HG02642 (cell line): ENCODE measurements at regions not wholly inside any gene's neighbourhood (a gene's known extent, or its start where the extent isn't known, plus 50 kb on each side); places are given as distances from the start of the nearest gene placed in this dataset.
"Not testable (repeated sequence)": the region's sequence is repeated elsewhere in the genome, so short reads cannot be mapped to it uniquely, and the experiment has no call there.

Experiments used
- ATAC-seq: cut with Tn5 transposase; IDR thresholded peaks from one replicate; pipeline ENCODE4 v1.9.1; 2021; ENCODE audit warnings: mild to moderate bottlenecking; ENCODE audit not compliant: unreplicated experiment, poor library complexity

- peak; percentile 62 for ATAC-seq
Observed at GRCh38 chr6:12637960-12638641, 78.5 kb upstream of the PHACTR1 start.

DNA sequence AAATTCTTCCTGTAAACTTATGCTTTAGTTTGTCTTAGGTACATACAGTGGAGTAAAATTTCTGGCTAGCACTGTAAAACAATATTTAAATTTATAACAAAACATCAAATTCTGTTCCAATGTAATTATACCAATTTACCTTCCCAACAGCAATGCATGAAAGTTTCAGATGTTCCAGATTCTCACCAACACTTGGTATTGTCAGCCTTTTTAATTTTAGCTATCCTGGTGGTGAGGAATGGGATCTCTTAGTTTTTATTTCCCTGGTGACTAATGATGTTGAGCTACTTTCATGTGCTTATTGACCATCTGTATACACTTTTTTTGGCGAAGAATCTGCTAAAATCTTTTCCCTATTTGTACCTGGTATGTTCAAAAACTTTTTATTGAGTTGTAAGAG is 76.1 kb upstream of the PHACTR1 start:
- no peak for ATAC-seq

DNA sequence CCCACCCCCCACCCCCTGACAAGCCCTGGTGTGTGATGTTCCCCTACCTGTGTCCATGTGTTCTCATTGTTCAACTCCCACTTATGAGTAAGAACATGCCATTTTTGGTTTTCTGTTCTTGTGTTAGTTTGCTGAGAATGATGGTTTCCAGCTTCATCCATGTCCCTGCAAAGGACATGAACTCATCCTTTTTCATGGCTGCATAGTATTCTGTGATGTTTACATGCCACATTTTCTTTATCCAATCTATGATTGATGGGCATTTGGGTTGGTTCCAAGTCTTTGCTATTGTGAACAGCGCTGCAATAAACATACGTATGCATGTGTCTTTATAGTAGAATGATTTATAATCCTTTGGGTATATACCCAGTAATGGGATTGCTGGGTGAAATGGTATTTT is 74.8 kb upstream of the PHACTR1 start:
- not testable (repeated sequence) for ATAC-seq

DNA sequence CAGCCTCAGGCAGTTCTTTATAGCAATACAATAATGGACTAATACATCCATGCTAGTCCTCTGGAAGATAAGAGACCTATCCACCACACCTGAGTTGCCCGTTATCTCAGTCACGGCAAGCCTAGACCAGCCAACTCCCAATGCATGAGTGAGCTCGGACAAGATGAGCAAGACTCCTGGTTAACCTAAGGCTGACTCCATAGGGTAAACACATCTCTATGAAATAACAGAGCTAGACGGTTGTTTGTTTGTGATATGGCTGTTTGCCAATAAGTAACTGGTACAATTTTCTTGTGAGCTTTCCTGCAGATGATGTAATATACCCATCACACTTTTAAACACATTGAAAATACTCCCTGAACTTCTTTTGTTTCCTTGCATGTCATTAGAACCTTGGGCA is 70.6 kb upstream of the PHACTR1 start:
- ATAC-seq: no peak

DNA sequence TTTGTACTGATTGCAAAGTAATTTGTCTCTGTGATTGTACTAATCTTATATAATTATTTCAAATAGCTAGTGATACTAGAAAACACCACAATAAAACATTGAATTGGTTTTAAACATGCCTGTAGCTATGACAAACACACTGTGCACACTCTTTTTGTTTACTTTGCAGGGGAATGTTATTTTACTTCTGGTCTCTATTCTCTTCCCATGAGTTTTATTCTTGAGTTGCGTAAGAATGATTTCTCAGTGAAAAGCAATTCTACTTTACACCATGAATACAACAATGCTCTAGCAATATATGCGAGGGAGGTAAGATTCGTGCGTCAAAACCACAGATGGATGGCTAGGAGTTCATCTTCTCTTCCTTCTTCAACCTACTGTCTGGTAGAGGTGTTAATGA is 68.4 kb upstream of the PHACTR1 start:
- ATAC-seq: no peak

GRCh38 chr6:12649325-12649724 is 67.2 kb upstream of the PHACTR1 start:
- no peak for ATAC-seq

GRCh38 chr6:12653486-12653885 is 63.1 kb upstream of the PHACTR1 start:
- no peak for ATAC-seq

DNA sequence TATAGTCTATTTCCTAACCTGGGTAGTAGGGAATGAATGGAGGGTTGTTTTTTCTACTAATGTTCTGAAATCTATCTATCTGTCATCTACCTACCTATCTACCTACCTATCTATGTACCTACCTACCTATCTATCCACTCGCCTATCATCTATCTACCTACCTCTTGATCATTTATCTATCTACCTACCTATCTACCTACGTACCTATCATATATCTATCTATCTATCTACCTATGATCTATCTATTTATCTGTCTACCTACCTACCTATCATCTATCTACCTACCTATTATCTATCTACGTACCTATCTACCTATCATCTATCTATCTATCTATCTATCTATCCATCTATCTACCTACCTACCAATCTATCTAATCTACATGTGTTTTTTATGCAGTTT is 62.5 kb upstream of the PHACTR1 start:
- ATAC-seq: no peak

DNA sequence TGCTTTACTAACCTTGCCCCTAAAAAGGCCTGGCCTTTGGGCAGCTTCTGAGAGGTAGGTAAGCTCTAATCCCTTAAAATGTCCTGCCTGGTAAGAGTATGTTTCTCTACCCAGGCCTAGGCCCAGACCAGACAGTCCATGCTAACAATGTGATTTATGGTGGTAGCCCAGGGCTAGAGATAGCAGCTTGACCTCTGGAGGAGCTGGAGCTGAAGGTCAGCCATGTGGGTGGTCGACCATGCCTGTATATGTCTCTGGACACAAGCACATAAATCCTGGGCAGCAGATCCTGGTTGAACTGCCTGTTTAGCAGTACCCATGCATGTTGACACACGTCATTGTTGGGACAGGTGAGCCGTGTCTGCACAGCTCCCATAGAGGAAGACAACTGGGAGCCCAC is 62.1 kb upstream of the PHACTR1 start:
- no peak for ATAC-seq

DNA sequence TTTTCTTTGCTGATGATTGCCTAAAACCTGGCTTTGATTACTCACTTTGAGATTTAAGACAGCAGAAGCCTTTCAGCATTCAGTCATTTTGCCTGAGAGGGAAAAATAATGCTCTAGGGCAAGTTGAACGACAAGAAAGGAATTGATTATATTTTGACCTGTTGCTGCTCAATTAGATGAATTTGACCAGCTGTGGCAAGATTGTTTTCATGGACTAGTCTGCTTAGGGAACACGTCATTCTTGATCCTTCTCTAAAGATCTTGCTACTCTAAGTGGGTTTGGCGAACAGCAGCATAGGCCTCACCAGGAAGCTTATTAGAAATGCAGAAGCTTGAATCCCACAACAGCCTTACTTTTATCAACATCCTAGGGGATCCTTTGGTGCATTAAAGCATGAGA is 59.7 kb upstream of the PHACTR1 start:
- ATAC-seq: no peak

GRCh38 chr6:12657884-12658283 is 58.7 kb upstream of the PHACTR1 start:
- no peak for ATAC-seq

DNA sequence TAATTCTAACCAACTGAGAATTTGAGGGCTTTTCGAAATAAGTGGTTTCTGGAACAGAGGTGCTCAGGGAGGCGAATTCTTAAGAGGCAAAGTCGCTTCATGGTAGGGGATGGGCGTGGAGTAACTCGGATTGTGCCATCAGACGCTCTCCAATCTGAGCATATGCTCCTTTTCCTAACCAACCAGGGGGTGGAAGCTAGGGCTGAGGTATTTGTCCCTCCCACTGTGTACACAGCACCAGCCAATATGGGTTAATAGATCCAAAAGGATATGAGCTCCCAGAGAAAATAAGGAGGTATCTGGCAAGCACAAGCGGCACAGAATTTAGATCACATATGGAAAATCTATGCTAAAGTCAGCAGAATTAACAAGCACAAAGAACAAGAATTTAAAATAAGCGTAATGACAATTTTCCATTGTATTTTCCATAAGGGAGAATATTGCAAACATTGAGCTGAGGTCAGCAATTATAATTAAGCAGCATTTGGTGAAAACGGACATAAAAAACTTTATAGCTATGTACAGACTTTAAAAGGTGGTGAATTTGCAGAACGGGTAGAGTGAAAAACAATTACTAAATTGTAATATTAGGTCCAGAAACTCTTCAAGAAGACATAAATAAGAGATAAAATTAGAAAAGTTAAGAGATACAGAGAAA is 55.0 kb upstream of the PHACTR1 start:
- ATAC-seq: no peak
